GM21423 (cell line): ENCODE measurements at regions not wholly inside any gene's neighbourhood (a gene's known extent, or its start where the extent isn't known, plus 50 kb on each side); places are given as distances from the start of the nearest gene placed in this dataset.

Experiments
- ATAC-seq: cut with Tn5 transposase; IDR thresholded peaks from one replicate; pipeline ENCODE4 v1.9.1; 2021; ENCODE audit warnings: mild to moderate bottlenecking, moderate library complexity; ENCODE audit not compliant: unreplicated experiment

- no peak for ATAC-seq
Measured at GRCh38 chr10:125348536-125348935, 188.2 kb upstream of the CTBP2 start.

DNA sequence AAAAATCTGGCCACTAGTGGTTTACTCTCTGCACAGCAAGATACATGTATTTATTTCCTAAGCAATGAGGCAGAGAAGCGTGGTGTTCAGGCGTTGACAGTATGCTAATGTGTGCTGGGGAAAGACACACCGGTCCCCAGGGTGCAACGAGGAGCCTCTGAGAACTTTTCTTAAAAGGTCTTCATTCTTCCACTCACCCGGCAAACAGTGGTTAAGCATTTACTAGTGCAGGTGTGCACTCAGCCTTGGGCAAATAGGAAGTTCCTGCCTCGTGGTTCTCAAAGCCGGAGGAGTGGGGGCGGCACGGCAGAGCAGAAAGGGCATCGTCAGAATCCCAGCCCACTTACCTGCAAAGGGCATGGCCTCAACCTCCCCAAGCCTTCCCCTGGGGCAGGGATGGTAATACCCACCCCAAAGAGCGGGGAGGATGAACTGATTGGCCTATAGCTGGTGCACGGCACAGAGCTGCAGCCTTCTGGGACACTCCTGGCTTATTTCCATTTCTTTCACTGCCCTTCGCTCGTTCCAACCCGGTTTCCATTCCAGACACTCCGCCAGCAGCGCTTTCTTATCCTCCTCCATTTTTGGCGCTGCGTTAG lies 184.3 kb upstream of the CTBP2 start:
- peak; percentile 94 for ATAC-seq

- no peak for ATAC-seq
Measured at GRCh38 chr10:125343983-125344382, 183.6 kb upstream of the CTBP2 start.

DNA sequence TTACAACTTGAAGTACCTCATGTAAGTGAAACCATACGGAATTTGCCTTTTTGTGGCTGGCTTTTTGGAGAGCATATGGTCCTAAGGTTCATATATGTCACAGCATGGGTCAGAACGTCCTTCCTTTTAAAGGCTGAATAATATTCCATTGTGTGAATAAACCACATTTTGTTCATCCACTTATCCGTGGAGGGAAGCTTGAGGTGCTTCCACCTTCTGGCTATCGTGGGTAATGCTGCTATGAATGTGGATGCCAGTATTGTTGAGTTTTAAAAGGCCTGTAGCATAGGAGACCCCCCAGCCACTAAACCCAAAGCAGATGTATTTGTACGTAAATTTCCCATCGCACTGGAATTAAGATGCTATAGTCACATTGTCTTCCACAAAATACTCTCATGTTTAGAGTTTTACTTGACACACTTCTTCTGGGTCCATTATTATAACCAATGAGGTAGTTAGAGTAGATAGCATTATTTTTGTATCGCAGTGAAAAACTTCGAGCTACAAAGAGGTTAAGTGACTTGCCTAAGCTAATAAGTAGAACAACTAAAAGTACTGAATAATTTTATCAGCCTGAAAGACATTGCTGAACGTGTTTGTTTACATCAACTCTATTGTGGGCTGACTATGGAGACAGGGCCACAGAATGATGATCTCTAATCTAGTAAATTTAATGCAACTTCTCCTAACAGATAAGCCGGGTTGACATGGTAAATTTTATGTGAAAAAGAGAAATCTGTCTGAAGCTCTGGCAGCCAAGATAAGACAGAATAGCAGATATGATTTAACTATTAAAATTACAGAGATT lies 183.0 kb upstream of the CTBP2 start:
- no peak for ATAC-seq

GRCh38 chr10:125341611-125342010 lies 181.2 kb upstream of the CTBP2 start:
- ATAC-seq = no peak

- ATAC-seq = no peak
Measured at GRCh38 chr10:125340903-125341302, 180.5 kb upstream of the CTBP2 start.

GRCh38 chr10:125337510-125337909 lies 177.1 kb upstream of the CTBP2 start:
- no peak for ATAC-seq

DNA sequence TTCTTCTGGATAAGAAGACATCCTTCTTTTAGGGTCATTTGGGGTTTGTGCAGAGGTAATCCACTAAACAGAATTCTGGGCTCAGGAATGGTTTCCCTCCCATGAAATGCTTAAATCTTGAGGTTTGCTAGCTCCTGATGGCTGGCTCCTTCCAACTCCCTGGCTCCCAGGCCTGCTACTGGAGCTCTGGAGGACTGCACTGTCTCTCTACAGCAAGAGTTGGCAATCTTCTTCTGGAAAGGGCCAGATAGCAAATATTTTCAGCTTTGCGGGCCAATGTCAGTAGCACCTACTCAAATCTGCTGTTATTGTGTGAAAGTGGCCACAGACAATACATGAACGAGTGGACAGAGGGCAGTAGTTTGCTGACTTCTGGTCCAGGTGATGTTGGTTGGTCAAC lies 174.2 kb upstream of the CTBP2 start:
- ATAC-seq = no peak

DNA sequence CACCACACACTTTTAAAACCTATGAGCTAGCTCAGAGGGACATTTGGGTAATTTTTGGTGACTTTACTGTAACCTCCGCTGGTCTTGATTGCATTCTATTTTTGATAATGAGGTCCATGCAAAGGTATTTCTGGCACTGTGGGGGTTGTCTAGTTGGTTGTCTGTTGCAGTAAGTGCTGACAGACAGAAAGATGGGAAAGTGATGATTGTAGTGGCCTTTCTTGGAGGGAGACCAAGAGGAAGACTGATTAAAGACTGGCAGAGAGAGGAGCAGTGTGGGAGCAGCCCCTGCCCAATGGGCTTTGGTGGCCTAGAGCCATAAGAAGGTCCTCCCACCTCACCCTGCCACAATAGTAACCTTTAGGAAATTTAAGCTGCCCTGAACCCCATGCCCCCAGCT lies 173.4 kb upstream of the CTBP2 start:
- no peak for ATAC-seq

DNA sequence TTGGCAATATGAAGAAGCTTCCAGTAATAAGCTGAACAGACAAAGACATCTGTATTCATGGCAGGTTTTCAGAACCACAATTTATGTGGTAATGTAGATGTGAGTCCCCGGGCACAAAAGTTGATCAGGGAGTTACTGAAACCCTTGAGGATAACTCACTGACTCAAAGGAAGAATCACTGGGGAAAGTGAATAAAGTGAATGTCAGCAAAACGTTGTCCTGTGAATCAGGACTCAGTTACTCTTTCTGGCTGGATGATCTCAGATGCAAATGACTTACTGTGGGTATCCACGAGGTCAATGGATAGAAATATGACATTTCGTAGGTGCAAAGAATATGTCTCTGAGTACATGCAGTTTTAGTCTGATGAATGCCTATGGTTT lies 172.8 kb upstream of the CTBP2 start:
- ATAC-seq = no peak

DNA sequence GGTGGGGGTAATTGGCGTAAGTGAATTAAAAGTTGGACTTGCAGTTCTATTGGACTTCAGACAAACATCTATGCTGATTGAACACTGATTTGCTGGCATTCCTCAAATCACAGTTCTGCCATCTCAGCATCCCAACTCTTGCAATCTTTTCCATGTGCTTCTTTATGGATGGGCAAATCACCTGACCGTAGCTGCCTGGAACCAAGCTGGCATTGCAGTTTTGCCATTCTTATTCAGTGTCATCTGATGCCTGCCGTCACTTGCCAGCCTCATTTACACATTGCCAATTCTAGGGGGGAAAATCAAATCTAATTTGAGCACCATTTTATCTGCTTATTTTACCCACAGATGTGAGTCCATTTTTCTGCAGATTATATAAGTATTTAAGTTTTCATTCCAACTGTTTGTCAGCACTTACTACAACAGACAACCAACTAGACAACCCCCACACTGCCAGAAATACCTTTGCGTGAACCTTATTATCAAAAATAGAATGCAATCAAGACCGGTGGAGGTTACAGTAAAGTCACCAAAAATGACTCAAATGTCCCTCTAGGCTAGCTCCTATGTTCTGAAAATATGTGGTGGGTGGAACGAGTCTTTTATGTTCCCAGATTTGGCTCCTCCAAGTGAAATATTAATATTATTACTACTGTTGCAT lies 172.3 kb upstream of the CTBP2 start:
- ATAC-seq = no peak

GRCh38 chr10:125331056-125331455 lies 170.7 kb upstream of the CTBP2 start:
- no peak for ATAC-seq

DNA sequence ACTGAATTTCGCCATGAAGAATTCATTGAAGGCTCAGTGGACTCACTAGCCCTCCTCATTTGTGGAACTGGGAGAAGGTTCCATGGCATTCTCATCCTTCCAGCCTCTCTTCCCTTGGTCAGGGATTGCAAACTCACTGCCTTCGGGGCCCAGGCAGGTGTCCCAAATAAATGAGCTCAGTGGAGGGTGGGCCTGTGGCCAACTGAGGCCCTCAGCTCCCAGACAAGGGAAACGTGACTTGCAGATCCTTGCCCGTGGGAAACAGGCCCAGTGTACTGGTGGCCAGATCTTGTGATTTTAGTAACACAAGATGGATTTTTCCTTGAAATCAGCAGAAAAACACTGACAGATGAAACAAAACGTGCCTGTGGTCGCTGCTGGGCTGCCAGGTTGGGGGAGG lies 168.7 kb upstream of the CTBP2 start:
- ATAC-seq = no peak

DNA sequence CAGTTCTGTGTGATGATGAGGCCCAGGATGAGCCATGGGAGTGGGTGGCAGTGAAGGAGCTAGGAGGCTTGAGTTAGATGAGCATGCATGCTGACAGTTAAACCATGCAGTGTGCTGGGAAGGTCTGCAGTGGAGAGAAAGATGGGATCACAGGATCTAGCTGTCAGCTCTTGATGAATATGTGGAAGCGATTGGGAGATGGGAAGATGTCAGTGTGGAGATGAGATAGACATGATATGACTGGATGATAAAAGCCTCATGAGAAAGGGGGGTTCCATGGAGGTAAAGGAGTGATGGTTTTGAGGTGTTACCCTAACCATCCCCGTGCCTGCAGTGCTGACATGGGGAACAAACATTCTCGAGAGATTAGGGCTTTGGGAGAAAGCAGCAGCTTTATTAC lies 165.0 kb upstream of the CTBP2 start:
- ATAC-seq = no peak

GRCh38 chr10:125316436-125316835 lies 156.1 kb upstream of the CTBP2 start:
- no peak for ATAC-seq

DNA sequence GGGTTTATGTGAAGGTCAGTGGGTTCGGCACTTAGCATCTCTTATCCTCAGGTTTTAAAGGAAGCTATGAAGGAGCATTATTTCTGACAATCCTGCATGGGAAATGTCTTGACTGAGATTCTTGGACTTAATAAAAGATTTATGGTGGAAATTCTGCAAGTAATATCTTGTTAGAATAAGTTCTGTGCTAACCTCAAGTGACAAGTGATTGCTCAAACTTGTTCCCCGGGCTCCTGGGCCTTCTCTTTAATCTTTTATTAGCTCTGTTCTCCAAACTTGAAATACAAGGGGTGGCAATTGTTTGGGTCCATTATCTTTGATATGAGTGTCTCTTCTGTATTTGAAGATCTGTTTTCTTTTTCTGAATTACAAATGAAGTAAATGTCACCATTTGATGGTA lies 140.6 kb upstream of the CTBP2 start:
- no peak for ATAC-seq

- no peak for ATAC-seq
Measured at GRCh38 chr10:125299461-125299860, 139.1 kb upstream of the CTBP2 start.

DNA sequence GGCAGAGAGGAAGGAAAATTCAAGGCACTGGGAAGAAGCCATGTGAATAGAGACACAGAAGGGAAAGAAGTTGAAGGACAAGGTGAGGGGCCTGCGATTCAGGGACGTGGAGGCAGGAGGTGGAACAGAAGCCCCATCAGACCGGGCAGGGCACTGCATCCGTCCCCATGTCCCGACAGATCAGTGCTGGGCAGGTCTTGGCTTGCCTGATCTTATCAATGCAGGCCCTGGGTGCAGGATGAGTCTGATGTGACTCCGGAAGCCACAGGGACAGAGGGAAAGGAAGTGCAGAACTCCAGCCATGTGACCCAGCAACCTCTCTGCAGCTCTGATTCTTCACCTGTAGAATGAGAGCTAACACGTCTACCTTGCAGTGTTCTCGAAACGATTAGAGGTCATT lies 136.2 kb upstream of the CTBP2 start:
- no peak for ATAC-seq

GRCh38 chr10:125294109-125294508 lies 133.7 kb upstream of the CTBP2 start:
- no peak for ATAC-seq

DNA sequence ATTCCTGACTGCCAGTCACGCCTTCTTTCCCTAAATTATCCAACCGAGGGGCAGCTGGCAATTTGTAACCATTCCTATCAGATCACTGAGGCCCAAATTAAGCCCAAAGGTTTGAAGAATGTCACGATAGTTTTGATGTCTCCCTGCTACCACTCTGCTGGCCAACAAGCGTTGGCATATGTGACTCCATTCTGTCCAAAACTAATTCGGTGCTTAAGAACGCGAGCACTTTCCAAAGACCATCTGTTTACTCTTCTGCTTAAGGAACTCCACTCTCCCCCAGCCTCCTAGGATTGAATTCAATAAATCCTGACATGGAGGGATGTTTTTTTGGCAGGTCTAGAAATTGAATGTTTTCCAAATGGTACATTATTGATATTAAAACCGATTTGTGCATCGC lies 131.5 kb upstream of the CTBP2 start:
- ATAC-seq = no peak

GRCh38 chr10:125289461-125289860 lies 129.1 kb upstream of the CTBP2 start:
- ATAC-seq = no peak

- ATAC-seq = no peak
Measured at GRCh38 chr10:125284875-125285597, 124.7 kb upstream of the CTBP2 start.
